ENCODE measurements at regions not wholly inside any gene's neighbourhood (a gene's known extent, or its start where the extent isn't known, plus 50 kb on each side); places are given as distances from the start of the nearest gene placed in this dataset.
"Not testable (repeated sequence)": the region's sequence is repeated elsewhere in the genome, so short reads cannot be mapped to it uniquely, and the experiment has no call there.

DNA sequence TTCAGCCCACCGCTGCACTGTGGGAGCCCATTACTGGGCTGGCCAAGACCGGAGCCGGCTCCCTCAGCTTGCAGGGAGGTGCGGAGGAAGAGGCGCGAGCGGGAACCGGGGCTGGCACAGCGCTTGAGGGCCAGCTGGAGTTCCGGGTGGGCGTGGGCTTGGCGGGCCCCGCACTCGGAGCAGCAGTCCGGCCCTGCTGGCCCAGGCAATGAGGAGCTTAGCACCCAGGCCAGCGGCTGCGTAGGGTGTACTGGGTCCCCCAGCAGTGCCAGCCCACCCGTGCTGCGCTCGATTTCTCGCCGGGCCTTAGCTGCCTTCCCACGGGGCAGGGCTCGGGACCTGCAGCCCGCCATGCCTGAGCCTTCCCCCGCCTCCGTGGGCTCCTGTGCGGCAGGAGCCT, 307.8 kb upstream of the DUSP10 start:
- H3K4me2 ChIP-seq (ENCODE audit: insufficient read depth in 1 of 2, low read depth in 2 of 2, low read length in 2 of 2); H3K9ac ChIP-seq (replicated peaks in 1 of 4; ENCODE audit: extremely low read depth in 1 of 4, low read depth in 3 of 4, low read length in 3 of 4); H3K18ac ChIP-seq (ENCODE audit: extremely low read depth, low read length); H3K36me3 ChIP-seq (ENCODE audit: control insufficient read depth in 2 of 4, insufficient read depth in 4 of 4, low read length in 3 of 4); H2BK5ac ChIP-seq (ENCODE audit: low read depth, low read length); H4K5ac ChIP-seq (ENCODE audit: insufficient read length, low read depth, low read length); H3K79me1 ChIP-seq (ENCODE audit: low read depth, low read length); POLR2A ChIA-PET (ENCODE audit: partially characterized antibody); H3K27me3 ChIP-seq (replicated peaks in 1 of 4; ENCODE audit: control insufficient read depth in 3 of 4, extremely low read depth in 1 of 4, insufficient read depth in 3 of 4, low read length in 3 of 4); H4K91ac ChIP-seq (replicated peaks; ENCODE audit: insufficient read length, low read length); H2BK120ac ChIP-seq (replicated peaks; ENCODE audit: low read depth, low read length); H2BK20ac ChIP-seq (ENCODE audit: low read length); H3K4me1 ChIP-seq (replicated peaks in 1 of 4; ENCODE audit: control insufficient read depth in 3 of 4, insufficient read depth in 4 of 4, low read length in 3 of 4); H3K23ac ChIP-seq (ENCODE audit: insufficient read length); H3K23me2 ChIP-seq (ENCODE audit: low read depth, low read length); H4K8ac ChIP-seq (ENCODE audit: extremely low read depth, insufficient read depth, low read length); H3K14ac ChIP-seq (ENCODE audit: insufficient read length); H3K79me2 ChIP-seq (ENCODE audit: control insufficient read depth in 1 of 2, insufficient read depth in 2 of 2, low read length in 2 of 2); H2AK5ac ChIP-seq (ENCODE audit: low read depth, low read length); H2BK12ac ChIP-seq (ENCODE audit: low read depth, low read length); DNase-seq (ENCODE audit: low read depth in 1 of 2, low spot score in 2 of 2); H3K56ac ChIP-seq (replicated peaks; ENCODE audit: insufficient read length, low read depth, low read length); H3K27ac ChIP-seq (ENCODE audit: low read depth, low read length); H4K20me1 ChIP-seq (replicated peaks in 1 of 2; ENCODE audit: control insufficient read depth in 1 of 2, insufficient read depth in 2 of 2, low read length in 2 of 2); FAIRE-seq; H2BK15ac ChIP-seq (ENCODE audit: low read length); H2AFZ ChIP-seq (ENCODE audit: low read length); H3K9me3 ChIP-seq (ENCODE audit: insufficient read depth in 2 of 2, low read depth in 1 of 2, low read length in 1 of 2); H3K4me3 ChIP-seq (ENCODE audit: extremely low read depth in 1 of 4, insufficient read depth in 2 of 4, low read depth in 3 of 4, low read length in 4 of 4); H3K4ac ChIP-seq (replicated peaks; ENCODE audit: insufficient read length, low read depth, low read length): not testable (repeated sequence)
- CTCF ChIA-PET (ENCODE audit: partially characterized antibody) = interaction anchor here (0.5 to 2.0 kb wide), 3 partner anchors 116 to 479 kb away, joined by 3 to 7 read pairs (median 3); no protein-coding TSS in a partner anchor
- 89% methylated on average over 17 of the region's 28 CpGs; no CpG with 5 or more reads in 1 of the 2 experiments for WGBS, 2 experiments (ENCODE audit: extremely low coverage in 1 of 2, insufficient coverage in 1 of 2, insufficient read length in 1 of 2, insufficient replicate concordance in 2 of 2, low coverage in 1 of 2, low lambda C conversion rate in 2 of 2, missing lambda C conversion rate in 1 of 2)

All from H1 (cell line).